ENCODE measurements at regions not wholly inside any gene's neighbourhood (a gene's known extent, or its start where the extent isn't known, plus 50 kb on each side); places are given as distances from the start of the nearest gene placed in this dataset.
"Not testable (repeated sequence)": the region's sequence is repeated elsewhere in the genome, so short reads cannot be mapped to it uniquely, and the experiment has no call there.

- DNase-seq (ENCODE audit: low spot score) = no peak
These were observed 212.5 kb downstream of the ZFP36L2 start for GRCh38 chr2:43013821-43014345.

GRCh38 chr2:43012966-43013365 is 213.4 kb downstream of the ZFP36L2 start:
- DNase-seq (ENCODE audit: low spot score) = no peak

GRCh38 chr2:43011158-43011491 is 215.3 kb downstream of the ZFP36L2 start:
- DNase-seq (ENCODE audit: low spot score) = no peak

GRCh38 chr2:43010438-43011157 is 215.8 kb downstream of the ZFP36L2 start:
- DNase-seq (ENCODE audit: low spot score) = no peak

GRCh38 chr2:43009448-43009847 is 217.0 kb downstream of the ZFP36L2 start:
- DNase-seq (ENCODE audit: low spot score) = no peak

- no peak for DNase-seq (ENCODE audit: low spot score)
These were observed 216.0 kb upstream of the HAAO start for GRCh38 chr2:43008388-43008787.

- DNase-seq (ENCODE audit: low spot score) = no peak
These were observed 215.5 kb upstream of the HAAO start for GRCh38 chr2:43007901-43008300.

- DNase-seq (ENCODE audit: low spot score) = no peak
These were observed 214.6 kb upstream of the HAAO start for GRCh38 chr2:43006834-43007543.

GRCh38 chr2:43005975-43006833 is 213.8 kb upstream of the HAAO start:
- DNase-seq (ENCODE audit: low spot score) = no peak

GRCh38 chr2:43005245-43005974 is 213.0 kb upstream of the HAAO start:
- DNase-seq (ENCODE audit: low spot score) = no peak

- no peak for DNase-seq (ENCODE audit: low spot score)
These were observed 212.5 kb upstream of the HAAO start for GRCh38 chr2:43004879-43005244.

- not testable (repeated sequence) for DNase-seq (ENCODE audit: low spot score)
These were observed 211.9 kb upstream of the HAAO start for GRCh38 chr2:43004126-43004865.

GRCh38 chr2:43003702-43004101 is 211.3 kb upstream of the HAAO start:
- no peak for DNase-seq (ENCODE audit: low spot score)

GRCh38 chr2:43001787-43002468 is 209.5 kb upstream of the HAAO start:
- DNase-seq (ENCODE audit: low spot score) = no peak

- DNase-seq (ENCODE audit: low spot score) = no peak
These were observed 208.6 kb upstream of the HAAO start for GRCh38 chr2:43001055-43001378.

- no peak for DNase-seq (ENCODE audit: low spot score)
These were observed 208.1 kb upstream of the HAAO start for GRCh38 chr2:43000242-43001054.

- DNase-seq (ENCODE audit: low spot score) = no peak
These were observed 207.5 kb upstream of the HAAO start for GRCh38 chr2:42999856-43000241.

GRCh38 chr2:42999391-42999841 is 207.0 kb upstream of the HAAO start:
- DNase-seq (ENCODE audit: low spot score) = no peak

- DNase-seq (ENCODE audit: low spot score) = no peak
These were observed 206.3 kb upstream of the HAAO start for GRCh38 chr2:42998721-42999120.

- DNase-seq (ENCODE audit: low spot score) = no peak
These were observed 204.1 kb upstream of the HAAO start for GRCh38 chr2:42996528-42996927.

Data from NAMALWA (cell line).